ENCODE measurements at regions not wholly inside any gene's neighbourhood (a gene's known extent, or its start where the extent isn't known, plus 50 kb on each side); places are given as distances from the start of the nearest gene placed in this dataset.

DNA sequence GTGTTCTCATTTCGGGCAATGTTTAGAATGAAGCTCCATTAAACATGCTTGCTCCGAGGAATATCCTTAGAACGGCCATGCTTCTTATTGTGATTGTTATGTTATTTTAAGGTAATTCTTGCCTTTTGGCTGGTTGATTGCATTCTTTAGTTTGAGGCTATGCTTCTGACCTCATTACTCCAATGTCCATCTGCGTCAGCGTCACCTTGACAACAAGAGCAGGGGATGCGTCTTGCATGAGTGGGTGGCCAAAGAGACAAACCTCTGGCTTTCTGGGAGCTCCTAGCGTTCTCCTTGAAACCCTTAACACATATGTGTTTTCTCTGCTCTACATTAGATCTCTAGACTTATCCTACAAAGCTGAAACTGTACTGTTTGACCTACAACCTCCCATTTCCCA is 184.3 kb downstream of the THBS2 start:
- Histone ChIP-seq H4K20me1 (ENCODE audit: insufficient read depth, low read length) (no peaks in the 10 kb centered on the region), H3K9me3 (replicated peaks; ENCODE audit: insufficient read depth, low read length) (no peaks in the 10 kb centered on the region), H3K27ac (ENCODE audit: low read length) (no peak overlapping the region), H3K36me3 (replicated peaks; ENCODE audit: insufficient read depth, low read length) (no peaks in the 10 kb centered on the region), H3K9me2 (replicated peaks; ENCODE audit: insufficient read depth, low read length) (no peaks in the 10 kb centered on the region), H3K4me3 (ENCODE audit: low read length) (no peak overlapping the region), H3K79me2 (ENCODE audit: low read length) (no peaks in the 10 kb centered on the region), H3K9ac (ENCODE audit: low read length) (no peak overlapping the region), H3F3A (ENCODE audit: insufficient read depth, low read length) (no peaks in the 10 kb centered on the region), H3K27me3 (replicated peaks; ENCODE audit: insufficient read depth, low read length) (no peaks in the 10 kb centered on the region), H3K4me2 (ENCODE audit: low read depth, low read length) (no peak overlapping the region), H2AFZ (ENCODE audit: low read length) (no peak overlapping the region), H3K4me1 (ENCODE audit: low read length) (no peaks in the 10 kb centered on the region)
- TF ChIP-seq EZH2phosphoT487 (IDR thresholded peaks at IDR 0.05; ENCODE audit: low read length) (no peak), CTCF (IDR thresholded peaks at IDR 0.05; ENCODE audit: low read length) (no peak), EZH2 (optimal IDR thresholded peaks at IDR 0.05; ENCODE audit: low read depth, low read length) (no peak)
- no peak for DNase-seq

DNA sequence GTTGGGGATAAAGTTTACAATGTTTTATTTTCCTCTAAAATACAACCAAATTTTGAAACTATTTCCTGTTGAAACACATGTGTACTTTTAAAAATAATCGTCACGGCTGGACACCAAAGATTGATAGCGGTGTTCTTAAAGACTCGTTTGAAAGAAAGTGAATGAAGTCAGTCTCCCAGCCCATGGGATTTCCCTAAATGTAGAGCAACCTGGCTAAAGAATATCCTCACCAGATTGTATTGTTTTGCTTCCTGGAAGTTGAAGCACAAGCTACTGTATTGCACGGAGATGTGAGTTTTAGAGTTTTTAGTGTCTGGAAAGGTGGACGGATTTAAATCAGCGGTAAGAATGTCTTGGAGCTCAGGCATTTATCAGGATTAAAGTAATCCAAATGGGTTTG is 189.5 kb downstream of the THBS2 start:
- Histone ChIP-seq H2AFZ (ENCODE audit: low read length) (no peak overlapping the region), H3K4me3 (ENCODE audit: low read length) (no peak overlapping the region), H3K27me3 (replicated peaks; ENCODE audit: insufficient read depth, low read length) (no peaks in the 10 kb centered on the region), H3K9ac (ENCODE audit: low read length) (no peak overlapping the region), H3K27ac (ENCODE audit: low read length) (no peak overlapping the region), H3K9me3 (replicated peaks; ENCODE audit: insufficient read depth, low read length) (no peaks in the 10 kb centered on the region), H3F3A (ENCODE audit: insufficient read depth, low read length) (no peaks in the 10 kb centered on the region), H3K9me2 (replicated peaks; ENCODE audit: insufficient read depth, low read length) (no peaks in the 10 kb centered on the region), H4K20me1 (ENCODE audit: insufficient read depth, low read length) (no peaks in the 10 kb centered on the region), H3K4me2 (ENCODE audit: low read depth, low read length) (no peak overlapping the region), H3K4me1 (ENCODE audit: low read length) (no peaks in the 10 kb centered on the region), H3K36me3 (replicated peaks; ENCODE audit: insufficient read depth, low read length) (no peaks in the 10 kb centered on the region), H3K79me2 (ENCODE audit: low read length) (no peaks in the 10 kb centered on the region)
- DNase-seq: no peak
- TF ChIP-seq EZH2 (optimal IDR thresholded peaks at IDR 0.05; ENCODE audit: low read depth, low read length) (no peak), CTCF (IDR thresholded peaks at IDR 0.05; ENCODE audit: low read length) (no peak), EZH2phosphoT487 (IDR thresholded peaks at IDR 0.05; ENCODE audit: low read length) (no peak)

GRCh38 chr6:169062272-169062671 is 191.4 kb downstream of the THBS2 start:
- Histone ChIP-seq H3K27ac (ENCODE audit: low read length) (no peak overlapping the region), H3K4me1 (ENCODE audit: low read length) (no peaks in the 10 kb centered on the region), H3K9ac (ENCODE audit: low read length) (no peak overlapping the region), H3K79me2 (ENCODE audit: low read length) (no peaks in the 10 kb centered on the region), H4K20me1 (ENCODE audit: insufficient read depth, low read length) (no peaks in the 10 kb centered on the region), H3K27me3 (replicated peaks; ENCODE audit: insufficient read depth, low read length) (no peaks in the 10 kb centered on the region), H3K9me2 (replicated peaks; ENCODE audit: insufficient read depth, low read length) (no peaks in the 10 kb centered on the region), H3F3A (ENCODE audit: insufficient read depth, low read length) (no peaks in the 10 kb centered on the region), H3K9me3 (replicated peaks; ENCODE audit: insufficient read depth, low read length) (no peaks in the 10 kb centered on the region), H3K36me3 (replicated peaks; ENCODE audit: insufficient read depth, low read length) (no peaks in the 10 kb centered on the region), H3K4me3 (ENCODE audit: low read length) (no peak overlapping the region), H2AFZ (ENCODE audit: low read length) (no peak overlapping the region), H3K4me2 (ENCODE audit: low read depth, low read length) (no peak overlapping the region)
- no peak for TF ChIP-seq EZH2phosphoT487 (IDR thresholded peaks at IDR 0.05; ENCODE audit: low read length)
- no peak for TF ChIP-seq EZH2 (optimal IDR thresholded peaks at IDR 0.05; ENCODE audit: low read depth, low read length)
- no peak for TF ChIP-seq CTCF (IDR thresholded peaks at IDR 0.05; ENCODE audit: low read length)
- no peak for DNase-seq
